Muscle of arm (tissue), 1 donor: ENCODE measurements at regions not wholly inside any gene's neighbourhood (a gene's known extent, or its start where the extent isn't known, plus 50 kb on each side); places are given as distances from the start of the nearest gene placed in this dataset.

Experiments
- DNase-seq: peaks from one replicate; pipeline ENCODE4 v3.0.0-alpha.2; 2013

DNA sequence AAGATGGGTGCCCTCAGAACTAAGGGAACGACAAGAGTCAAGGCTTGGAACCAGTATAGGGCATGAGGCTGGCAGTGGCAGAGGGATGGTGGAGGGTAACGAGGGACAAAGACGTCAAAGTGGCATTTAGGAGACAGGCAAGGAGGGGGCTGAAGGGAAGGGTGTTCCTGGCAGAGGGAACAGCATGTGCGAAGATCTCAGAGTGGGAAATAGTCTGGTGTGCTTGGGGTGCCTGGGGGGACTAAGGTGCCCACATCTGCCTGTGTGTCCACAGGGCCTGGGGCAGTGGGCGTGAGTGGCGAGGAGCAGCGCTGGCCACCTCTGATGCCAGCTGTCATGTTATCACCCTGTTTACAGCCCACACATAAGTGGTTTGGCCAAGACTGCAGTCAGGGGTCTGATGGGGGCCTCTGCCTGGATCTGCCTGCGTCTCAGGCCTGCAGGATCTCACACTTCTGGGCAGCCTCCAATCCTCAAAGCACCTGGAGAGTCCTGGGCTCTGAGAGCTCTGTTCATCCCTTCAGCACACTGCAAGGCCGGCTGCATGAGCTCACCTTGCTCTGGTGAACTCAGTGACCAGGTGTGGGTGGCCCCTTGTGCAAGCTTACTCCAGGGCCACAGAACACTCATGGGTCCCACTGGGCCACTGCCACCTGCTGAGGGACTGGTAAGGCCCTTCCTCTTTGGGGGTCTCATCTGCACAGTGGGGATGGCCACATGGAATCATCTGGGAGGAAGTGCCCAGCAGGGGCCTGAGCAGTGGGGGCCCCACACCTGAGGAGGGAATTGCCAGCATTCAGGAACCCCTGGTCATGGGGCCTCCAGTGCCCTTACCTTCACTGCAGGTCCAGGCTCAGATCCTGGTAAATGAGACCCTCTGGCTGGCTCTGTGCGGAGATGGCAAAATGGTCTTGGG lies 89.7 kb upstream of the SHISAL1 start:
- DNase-seq: no peak

DNA sequence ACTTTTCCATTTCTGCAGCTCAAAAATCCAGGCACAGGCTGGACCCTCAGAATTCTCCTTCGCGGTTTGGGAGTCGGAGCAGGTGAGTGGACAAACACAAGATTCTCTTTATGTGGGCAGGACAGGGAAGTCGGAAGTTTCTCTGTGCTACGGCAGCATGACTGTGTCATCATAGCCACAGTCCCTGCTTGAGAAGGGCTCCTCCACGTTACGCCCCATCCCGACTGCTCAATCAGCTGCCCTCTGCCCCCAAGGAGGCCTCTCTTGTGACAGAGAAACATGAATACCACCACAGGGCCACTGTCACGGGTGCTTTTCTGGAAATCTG lies 89.0 kb upstream of the SHISAL1 start:
- no peak for DNase-seq

DNA sequence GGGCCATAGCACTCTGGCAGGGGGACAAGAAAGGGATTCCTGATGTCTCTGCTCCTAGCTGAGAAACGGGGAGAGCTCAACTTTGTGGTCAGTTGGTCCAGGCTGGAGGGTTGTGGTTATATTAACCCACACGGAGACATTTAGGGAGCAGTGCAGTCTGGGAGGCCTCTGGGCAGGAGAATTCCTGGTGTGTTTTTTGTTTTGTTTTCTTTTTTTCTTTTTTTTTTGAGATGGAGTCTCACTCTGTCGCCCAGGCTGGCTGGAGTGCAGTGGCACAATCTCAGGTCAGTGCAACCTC lies 88.0 kb upstream of the SHISAL1 start:
- no peak for DNase-seq

DNA sequence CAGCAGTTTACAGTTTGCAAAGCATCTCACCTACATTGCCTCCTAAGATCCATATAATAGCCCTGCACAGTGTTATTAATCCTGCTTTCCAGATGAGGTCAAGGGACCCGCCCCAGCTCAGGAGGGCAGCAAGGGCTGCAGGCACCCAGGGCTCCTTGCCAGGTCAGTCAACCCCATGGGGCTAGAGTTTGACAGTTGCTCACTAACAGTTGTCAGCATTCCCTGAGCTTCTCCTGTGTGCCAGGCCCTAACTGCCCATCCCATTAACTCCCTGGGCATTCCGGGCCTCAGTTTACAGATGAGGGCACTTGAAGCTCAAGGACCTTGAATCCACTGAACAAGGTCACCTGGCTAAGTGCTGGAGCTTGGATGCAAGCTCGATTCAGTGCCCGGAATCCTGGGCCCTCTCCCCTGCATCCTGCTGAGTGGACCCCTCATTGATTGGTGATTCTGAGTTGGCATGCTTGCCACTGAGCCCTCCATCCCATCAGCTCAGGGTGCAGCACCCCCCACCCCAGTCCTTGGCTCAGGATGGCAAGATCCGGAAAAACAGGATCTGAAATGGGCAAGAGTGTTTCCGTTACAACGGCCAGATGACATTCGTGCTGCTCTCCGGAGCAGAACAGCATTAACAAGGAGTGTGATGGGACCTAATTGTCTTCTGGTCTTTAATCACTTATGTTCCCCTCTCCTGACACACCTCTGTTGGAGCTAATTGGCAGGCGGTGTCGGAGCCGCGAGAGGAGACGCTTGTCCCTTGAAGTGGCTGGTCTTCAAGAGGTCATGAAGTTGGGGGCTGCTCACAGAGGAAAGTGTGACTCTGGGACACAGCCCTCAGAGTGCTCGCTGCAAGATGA lies 87.4 kb upstream of the SHISAL1 start:
- DNase-seq: no peak

DNA sequence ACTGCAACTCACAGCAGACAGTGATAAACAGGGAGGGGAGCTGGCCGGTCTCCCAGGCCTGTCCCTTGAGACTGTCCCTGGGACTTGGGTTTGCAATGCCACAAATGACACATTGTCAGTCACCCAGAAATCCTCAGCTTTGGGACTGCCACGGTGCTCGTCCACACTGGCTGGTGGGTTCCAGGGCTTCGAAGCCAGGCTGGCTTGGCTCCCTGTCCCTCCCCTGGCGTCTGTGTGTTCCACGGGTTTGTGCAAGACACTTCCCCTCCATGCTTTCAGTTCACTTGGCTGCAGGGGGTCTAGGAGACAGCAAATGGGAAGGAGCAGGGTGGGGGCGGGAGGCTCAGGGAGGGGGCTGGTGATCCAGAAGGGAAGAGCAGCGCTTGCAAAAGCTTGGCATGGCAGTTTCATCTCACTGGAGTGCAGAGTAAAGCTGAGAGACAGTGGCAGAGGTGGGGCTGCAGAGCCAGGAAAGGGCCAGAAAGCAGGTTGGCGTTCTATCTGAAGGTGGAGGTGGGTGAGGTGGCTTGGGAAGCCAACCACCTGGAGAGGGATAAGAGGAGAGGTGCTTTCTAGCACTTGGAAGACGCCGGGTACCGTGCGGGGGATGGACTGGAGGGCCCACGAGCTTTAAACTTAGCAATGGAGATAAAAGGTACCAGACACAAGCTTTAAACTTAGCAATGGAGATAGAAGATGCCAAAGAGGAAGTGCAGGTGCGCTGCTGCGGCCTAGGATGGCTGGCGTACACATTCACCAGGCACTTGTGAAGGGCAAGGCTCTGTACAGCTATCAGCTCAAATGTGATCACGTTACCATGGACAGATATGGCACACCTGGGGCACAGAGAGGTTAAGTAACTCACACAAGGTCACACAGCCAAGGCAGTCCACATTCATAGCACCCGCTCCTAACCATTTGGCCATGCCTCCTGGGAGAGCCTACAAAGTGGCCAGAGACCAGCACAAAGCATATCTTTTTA lies 86.4 kb upstream of the SHISAL1 start:
- DNase-seq: no peak

DNA sequence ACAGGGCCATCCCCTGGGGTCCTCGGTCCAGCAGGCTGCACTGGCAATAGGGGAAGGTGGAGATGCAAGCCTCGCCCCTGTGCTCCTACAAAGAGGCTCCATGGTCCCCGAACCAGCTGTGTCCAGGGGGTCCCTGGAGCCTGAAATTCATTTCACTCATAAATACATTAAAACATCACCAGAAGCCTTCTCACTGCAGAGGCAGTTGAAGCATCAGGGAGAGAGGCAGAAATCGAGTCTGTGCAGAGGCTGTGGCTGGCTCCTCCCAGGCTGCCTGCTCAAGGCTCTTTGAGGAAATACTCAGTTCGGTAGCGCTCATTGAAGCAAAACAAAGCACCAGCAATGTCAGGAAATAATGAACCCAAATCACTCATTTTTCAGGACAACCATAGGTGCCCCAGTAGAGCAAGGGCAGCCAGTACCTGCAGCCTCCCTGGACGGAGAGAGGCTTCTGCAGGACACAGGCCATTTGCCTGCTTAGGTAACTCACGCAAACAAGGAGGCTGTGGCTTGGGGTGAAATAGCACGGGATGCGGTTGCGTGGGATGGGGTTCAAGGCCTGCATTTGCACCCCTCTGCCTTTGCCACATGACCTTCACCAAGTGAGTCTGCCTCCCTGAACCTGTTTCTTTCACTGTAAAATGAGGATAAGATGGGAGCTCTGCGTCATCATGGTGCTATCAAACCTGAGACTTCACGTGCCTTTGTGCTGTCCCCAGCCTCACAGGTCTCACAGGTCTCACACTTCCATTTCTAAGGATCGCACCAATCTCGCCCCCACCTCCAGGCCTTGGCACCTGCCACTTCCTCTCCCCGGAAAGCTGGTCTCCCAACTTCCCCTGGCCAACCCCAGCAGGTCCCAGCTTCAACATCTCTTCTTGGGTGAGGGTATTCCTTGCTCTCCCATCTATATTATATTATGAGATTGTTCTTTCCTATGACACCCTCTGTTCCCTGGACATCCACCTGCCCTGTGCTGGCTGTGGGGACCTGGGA lies 84.3 kb upstream of the SHISAL1 start:
- no peak for DNase-seq

DNA sequence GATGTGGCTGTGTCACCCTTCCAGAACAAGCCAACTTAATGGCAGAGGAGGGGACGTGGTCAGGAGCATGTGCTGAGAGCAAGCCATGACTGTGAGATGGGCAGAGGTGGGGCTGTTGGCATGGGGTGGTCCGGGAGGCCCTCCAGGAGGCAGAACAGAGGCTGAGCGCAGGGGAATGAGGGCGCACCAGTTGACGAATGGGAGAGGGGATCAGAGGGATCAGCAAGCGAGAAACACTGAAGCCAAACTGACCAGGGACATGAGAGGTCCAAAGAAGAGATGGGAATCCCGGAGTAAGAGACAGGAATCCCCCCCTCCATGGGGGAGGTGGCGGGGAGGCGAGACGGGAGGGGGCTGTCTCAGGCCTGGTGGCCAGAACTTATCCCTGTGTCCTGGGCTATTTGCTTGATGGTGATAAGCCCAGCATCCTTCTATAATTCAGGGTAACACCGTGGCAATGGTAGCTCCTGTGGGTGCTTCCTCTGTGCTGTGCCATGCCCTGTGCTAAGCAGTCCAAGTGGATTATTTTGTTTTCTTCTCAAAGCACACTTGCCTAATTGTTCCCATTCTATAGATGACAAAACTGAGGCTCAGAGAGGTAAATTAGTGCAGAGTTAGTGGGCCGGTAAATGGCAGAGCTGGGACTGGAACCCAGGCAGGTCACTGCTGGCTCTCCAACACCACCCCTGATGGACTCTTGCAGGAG lies 83.4 kb upstream of the SHISAL1 start:
- no peak for DNase-seq

DNA sequence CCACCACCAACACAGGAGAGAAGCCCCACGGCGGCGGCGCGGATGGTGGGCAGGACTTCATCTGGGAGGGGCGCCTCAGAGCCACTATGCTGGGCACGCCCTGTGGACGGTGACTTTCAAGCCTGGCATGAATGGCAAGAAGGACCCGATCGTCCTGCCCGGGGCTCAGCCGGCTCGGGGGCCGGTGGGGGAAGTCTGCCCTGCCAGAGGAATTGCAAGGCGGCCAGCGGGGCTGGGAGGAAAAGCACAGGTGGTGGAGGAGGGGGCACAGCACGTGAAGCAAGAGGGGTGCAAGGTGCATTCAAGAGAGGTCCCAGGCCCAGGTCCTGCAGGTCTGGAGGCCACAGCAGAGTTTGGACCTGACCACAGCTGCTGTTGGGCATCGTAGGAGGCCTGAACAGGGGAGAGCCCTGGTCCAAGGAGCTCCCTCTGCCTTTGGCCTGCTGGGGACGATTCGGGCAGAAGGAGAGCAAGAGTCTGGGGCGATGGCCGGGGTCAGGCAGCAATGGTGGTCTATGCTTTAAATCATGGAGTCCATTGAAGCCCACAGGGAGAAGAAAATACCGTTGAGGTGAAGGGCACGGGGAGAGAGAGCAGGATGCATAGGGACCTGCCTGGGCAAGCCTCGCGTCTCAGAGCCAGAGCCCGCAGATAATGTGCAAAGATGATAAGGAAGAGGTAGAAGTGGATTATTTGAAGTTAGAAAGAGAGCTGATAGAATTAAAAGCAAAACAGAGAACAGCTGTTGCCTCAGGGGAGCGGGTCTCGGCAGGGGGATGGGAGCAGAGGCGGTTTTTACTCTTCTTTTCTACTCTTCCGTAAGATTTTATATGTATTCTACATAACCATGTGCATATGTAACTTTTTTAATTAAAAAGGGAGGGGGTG lies 82.6 kb upstream of the SHISAL1 start:
- no peak for DNase-seq

DNA sequence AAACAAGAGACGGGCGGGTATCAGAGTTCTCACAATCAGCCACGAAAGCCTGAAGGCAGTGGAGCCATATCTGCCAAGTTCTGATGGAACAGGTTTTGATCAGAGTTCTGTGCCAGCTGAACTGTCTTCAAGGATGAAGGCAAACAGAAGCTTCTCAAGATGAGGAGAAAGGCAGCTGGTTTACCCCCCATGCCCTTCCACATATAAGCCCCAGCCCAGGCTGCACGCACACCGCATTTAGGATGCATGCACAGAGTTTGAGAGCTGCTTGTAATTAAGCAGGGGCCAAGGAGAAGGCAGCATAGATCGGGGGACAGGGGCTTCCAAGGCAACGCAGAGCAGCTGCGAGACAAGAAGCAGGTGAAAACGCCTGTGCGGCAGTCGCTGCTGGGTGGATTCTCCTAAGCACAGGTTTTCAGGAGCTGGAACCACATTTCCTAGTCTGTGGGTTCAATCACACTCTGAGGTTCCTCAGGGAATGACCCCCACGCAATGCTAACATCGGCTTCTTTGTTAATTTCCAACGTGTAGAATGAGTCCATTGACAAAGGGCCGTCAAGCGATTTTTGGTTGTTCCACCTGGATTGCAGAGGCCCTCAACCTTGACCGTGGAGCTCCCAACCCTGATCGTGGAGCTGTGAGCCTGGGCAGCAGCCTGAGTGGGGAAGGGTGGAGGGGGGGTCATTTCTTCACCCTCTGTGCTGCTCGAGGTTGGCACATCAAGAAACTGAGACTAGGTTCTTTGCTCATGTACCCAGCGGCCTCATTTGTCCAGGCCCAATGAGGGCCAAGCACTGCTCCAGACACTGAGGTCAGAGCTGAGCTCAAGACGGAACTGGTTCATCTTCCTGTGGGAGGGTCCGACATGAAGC lies 81.7 kb upstream of the SHISAL1 start:
- DNase-seq: no peak

DNA sequence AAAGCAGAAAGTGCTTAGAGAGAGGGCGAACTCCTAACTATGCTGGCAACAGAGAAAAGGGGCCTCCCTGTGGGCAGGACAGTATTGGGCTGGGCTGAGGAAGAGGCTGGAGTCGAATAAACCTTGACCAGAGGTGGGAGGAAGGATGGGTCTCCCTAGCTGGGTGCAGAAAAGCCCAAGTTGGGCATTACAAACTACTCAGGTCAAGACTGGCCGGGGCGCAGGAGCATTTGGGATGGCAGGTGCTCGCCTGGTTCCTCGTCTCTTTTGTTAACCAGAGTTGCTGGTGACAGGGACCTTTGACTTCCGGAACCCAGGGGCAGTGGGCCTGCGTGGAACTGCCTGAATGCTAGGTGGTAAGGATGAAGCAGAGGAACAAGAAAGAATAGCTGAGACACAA lies 80.3 kb upstream of the SHISAL1 start:
- no peak for DNase-seq

DNA sequence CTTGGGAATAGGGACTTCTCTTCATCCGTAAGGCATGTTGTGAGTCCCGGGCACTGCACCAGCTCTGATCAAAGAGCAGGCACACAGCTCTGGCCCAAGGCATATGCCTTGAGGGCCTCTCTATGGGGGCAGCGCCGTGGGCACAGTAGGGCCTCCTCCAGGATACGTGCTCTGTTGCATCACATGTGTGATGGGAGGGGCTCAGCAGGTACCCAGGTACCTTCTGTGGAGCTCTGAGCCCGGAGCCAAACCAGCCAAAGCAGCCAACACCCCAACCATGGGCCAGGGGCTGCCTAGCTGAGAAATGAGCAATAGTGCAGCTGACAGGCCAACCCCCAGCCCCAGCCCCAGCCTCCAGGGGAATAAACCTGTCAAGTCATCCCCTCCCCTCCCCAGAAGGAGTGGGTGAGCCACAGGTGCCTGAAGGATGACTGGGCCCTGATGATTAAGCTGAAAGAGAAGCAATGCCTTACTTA lies 79.7 kb upstream of the SHISAL1 start:
- no peak for DNase-seq

DNA sequence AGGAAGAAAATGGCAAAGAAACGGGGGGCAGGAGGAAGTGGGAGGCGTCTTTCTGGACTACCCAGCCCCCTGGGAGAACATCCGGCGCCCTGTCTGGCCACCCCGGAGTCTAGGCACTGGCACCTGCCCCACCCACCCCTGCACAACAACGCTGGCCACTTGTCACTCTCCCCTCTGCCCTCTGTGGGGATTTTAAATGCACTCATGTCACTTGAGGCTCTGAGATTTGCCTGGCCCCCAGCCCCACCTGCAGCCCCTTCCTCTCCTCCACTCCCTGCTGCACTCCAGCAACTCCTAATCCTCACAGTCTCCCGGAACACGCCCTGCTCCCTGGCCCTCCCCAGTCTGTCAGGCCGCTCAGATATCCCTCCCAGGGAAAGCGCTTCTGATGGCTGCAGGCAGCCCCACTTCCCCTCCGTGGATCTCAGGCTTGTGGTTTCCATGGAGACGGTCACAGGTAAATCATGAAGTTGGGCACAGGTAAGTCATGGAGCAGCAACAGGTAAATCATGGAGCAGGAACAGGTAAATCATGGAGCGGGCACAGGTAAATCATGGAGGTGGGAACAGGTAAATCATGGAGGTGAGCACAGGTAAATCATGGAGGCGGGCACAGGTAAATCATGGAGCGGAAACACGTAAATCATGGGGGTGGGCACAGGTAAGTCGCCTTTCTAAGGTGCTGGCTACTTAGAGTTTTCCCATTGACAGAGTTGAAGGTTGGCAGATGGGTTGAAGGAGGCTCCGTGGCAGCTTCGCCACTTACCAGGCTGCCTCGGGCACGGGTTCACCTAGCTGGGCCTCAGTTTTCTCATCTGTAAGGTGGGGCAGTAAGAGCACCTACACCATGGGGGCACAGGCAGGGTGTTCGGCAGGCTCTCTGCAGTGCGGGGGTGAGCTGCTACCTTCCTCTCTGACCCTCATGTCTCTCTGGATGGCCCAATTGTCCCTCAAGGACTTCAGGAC lies 79.0 kb upstream of the SHISAL1 start:
- no peak for DNase-seq

DNA sequence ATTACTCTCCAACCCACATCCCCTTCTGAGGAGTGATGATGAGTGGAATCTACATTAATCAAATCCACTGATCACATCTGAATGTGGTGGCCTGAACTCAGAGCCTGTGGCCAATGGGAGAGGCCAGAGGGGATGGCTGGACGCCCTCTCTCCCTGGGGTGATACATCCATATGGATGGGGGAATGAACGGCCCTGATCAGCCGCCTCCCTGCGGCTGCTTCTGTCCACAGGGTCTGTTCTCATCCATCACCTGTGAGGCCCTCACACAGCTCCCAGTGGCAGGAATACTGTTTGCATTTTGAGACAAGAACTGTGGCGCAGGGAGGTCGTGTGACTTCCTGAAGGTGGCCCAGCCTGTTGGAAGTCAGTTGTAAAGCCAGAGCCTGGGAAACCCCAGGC lies 78.3 kb upstream of the SHISAL1 start:
- no peak for DNase-seq

DNA sequence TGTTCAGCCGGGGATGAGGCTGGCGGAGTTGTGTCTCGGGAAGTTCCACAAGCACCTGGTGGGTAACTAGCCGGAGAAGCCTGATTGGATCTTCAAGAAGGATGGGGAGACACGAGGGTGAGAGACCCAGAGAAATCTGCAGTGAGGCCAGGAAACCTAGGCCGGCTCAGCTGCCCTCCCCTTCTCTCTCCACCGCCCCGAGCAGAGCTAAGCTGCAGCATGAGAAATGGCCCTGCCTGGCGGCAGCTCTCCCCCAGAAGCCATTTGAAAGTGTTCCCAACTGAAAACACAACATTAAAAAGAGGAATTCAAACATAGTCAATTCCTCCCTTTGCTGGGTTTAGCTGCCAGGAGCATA lies 77.8 kb upstream of the SHISAL1 start:
- no peak for DNase-seq

DNA sequence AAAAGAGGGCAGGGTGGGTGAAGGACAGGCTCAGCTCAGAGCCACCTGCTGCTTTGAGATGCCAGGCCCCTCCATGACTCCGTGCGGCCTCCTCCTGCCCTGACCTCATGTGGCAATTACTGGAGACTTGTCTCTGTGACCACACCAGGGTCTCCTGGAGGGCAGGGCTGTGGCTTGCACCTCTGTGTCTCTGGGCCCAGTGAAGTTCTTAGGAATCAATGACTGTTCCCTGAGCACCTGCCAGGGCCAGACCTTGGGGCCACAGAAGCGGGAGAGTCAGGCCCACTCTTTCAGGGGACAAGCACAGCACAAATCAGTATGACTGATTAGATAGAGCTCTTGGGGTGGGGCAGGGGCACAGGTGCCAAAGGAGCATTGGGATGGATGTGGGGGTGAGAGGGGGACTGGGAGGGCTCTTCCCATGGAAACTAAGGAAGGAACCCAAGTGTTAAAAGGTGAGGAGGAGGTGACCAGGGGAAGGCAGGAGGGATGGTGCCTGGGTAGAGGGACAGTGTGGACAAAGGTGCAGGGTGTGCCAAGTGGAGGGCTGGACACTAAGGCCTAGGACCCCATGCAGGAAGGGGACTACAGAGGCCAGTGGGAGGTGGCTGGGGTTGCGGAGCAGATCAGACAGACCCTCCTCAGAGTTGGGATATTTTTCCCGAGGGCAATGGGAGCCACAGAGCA lies 77.3 kb upstream of the SHISAL1 start:
- DNase-seq: no peak

DNA sequence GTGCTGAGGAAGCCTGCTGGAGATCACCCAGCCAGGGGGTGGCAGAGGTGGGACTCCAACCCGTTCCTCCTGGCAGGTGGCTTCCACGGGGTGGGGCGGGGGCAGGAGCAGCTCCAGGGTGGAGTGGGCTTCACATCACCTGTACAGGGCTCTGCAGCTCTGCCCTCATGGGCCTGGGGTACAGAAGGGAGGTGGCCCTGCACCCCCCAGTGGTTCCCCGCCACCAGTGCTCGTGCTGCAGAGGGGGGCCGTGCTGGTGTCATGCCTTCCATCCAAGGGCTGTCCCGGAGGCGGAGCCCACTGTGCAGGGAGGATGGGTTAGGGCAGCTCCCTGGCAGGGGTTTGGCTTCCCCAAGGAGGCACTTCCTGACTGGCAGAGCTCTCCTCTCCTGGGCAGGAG lies 76.4 kb upstream of the SHISAL1 start:
- no peak for DNase-seq
